IMR-90 (cell line): ENCODE measurements at regions not wholly inside any gene's neighbourhood (a gene's known extent, or its start where the extent isn't known, plus 50 kb on each side); places are given as distances from the start of the nearest gene placed in this dataset.

ENCODE experiments used
- ATAC-seq: fragments of 200-7000 bp; cut with Tn5 transposase; 2 replicates; pipeline ENCODE4 v1.9.1; 2020; ENCODE audit warnings: low read depth, mild to moderate bottlenecking, moderate library complexity
- BruUV-seq: library from RNA; stranded (reverse); fragments of 400-500 nt; replicated peaks from 2 replicates; lab custom pipeline; 2021; lab: Mats Ljungman, UMichigan
- CTCF ChIA-PET: fragments of 300-600 bp; formaldehyde crosslinking; extraction: SDS; loops from one replicate; lab custom pipeline; 2021; ENCODE audit warnings: antibody characterized with exemption; lab: Yijun Ruan, JAX
- POLR2A ChIA-PET: fragments of 300-600 bp; sonication (Branson Sonifier 250); formaldehyde crosslinking; loops from one replicate; lab custom pipeline; 2022; ENCODE audit warnings: antibody characterized with exemption; ENCODE audit not compliant: unreplicated experiment; lab: Charles Lee
- DNase-seq: peaks from one replicate; pipeline ENCODE4 v3.0.0; 2013
- H2AFZ ChIP-seq: replicated peaks from 2 replicates; pipeline ENCODE3; 2013; ENCODE audit warnings: low read length, mild to moderate bottlenecking; ENCODE audit not compliant: poor library complexity
- H2AK5ac ChIP-seq: 2 replicates; pipeline ENCODE4 v1.6.1; 2013; ENCODE audit warnings: low read depth, low read length, inconsistent platforms
- H2AK9ac ChIP-seq: replicated peaks from 2 replicates; pipeline ENCODE3; 2013; ENCODE audit warnings: mild to moderate bottlenecking, low read depth, low read length, moderate library complexity; ENCODE audit not compliant: poor library complexity
- H2BK120ac ChIP-seq: 2 replicates; pipeline ENCODE4 v1.6.1; 2013; ENCODE audit warnings: low read depth, low read length, inconsistent platforms
- H2BK15ac ChIP-seq: 3 replicates; pipeline ENCODE4 v1.6.1; 2013; ENCODE audit warnings: low read depth, low read length, inconsistent platforms
- H2BK20ac ChIP-seq: 2 replicates; pipeline ENCODE4 v1.6.1; 2013; ENCODE audit warnings: low read depth, mild to moderate bottlenecking, inconsistent platforms, low read length, moderate library complexity
- H2BK5ac ChIP-seq: 2 replicates; pipeline ENCODE4 v1.6.1; 2013; ENCODE audit warnings: mild to moderate bottlenecking, low read depth, low read length, inconsistent platforms; ENCODE audit not compliant: poor library complexity, severe bottlenecking
- H3K14ac ChIP-seq: replicated peaks from 2 replicates; pipeline ENCODE4 v1.6.1; 2013; ENCODE audit warnings: low read depth, low read length, inconsistent platforms
- H3K18ac ChIP-seq: 2 replicates; pipeline ENCODE4 v1.6.1; 2013; ENCODE audit warnings: low read depth, low read length, control low read depth
- H3K23ac ChIP-seq: 2 replicates; pipeline ENCODE4 v1.6.1; 2013; ENCODE audit warnings: low read depth, low read length, inconsistent platforms
- H3K27ac ChIP-seq: 2 replicates; pipeline ENCODE4 v1.5.1; 2013; ENCODE audit warnings: mild to moderate bottlenecking, control low read depth, low read length; ENCODE audit not compliant: insufficient read depth
- H3K27me3 ChIP-seq: 2 replicates; pipeline ENCODE4 v1.6.1; 2013; ENCODE audit warnings: low read length; ENCODE audit not compliant: control insufficient read depth, insufficient read depth
- H3K36me3 ChIP-seq: 2 replicates; pipeline ENCODE4 v1.6.1; 2013; ENCODE audit warnings: low read length, mixed read lengths; ENCODE audit not compliant: control insufficient read depth, insufficient read depth
- H3K4ac ChIP-seq: 2 replicates; pipeline ENCODE4 v1.6.1; 2013; ENCODE audit warnings: low read depth, low read length, inconsistent platforms
- H3K4me1 ChIP-seq: 2 replicates; pipeline ENCODE4 v1.6.1; 2013; ENCODE audit warnings: low read length, mixed read lengths; ENCODE audit not compliant: control insufficient read depth, insufficient read depth
- H3K4me2 ChIP-seq: 2 replicates; pipeline ENCODE4 v1.6.1; 2013; ENCODE audit warnings: low read depth, mild to moderate bottlenecking, control low read depth, low read length, moderate library complexity
- H3K4me3 ChIP-seq: 2 replicates; pipeline ENCODE4 v1.5.1; 2013; ENCODE audit warnings: low read depth, mild to moderate bottlenecking, control low read depth, low read length, moderate library complexity; ENCODE audit not compliant: insufficient read depth
- H3K56ac ChIP-seq: 2 replicates; pipeline ENCODE4 v1.6.1; 2013; ENCODE audit warnings: low read length, inconsistent platforms; ENCODE audit not compliant: insufficient read depth; ENCODE audit errors: extremely low read depth
- H3K79me1 ChIP-seq, 2 experiments: 2 replicates each; pipeline ENCODE4 v1.6.1; 2013; ENCODE audit warnings: low read length in 2 of 2, inconsistent platforms in 1 of 2, low read depth in 1 of 2
- H3K9ac ChIP-seq: 2 replicates; pipeline ENCODE4 v1.6.1; 2013; ENCODE audit warnings: low read depth, low read length, control low read depth
- H3K9me1 ChIP-seq: 2 replicates; pipeline ENCODE4 v1.6.1; 2013; ENCODE audit warnings: low read length, inconsistent platforms; ENCODE audit not compliant: insufficient read depth
- H3K9me3 ChIP-seq: 2 replicates; pipeline ENCODE4 v1.6.1; 2013; ENCODE audit warnings: low read length; ENCODE audit not compliant: control insufficient read depth, insufficient read depth
- H4K20me1 ChIP-seq: 2 replicates; pipeline ENCODE4 v1.6.1; 2013; ENCODE audit warnings: low read length, inconsistent platforms; ENCODE audit not compliant: insufficient read depth
- H4K5ac ChIP-seq: 2 replicates; pipeline ENCODE4 v1.6.1; 2013; ENCODE audit warnings: mild to moderate bottlenecking, low read depth, low read length, control low read depth
- H4K8ac ChIP-seq, 2 experiments: 2 replicates each; pipeline ENCODE4 v1.6.1; 2013; ENCODE audit warnings: low read depth in 2 of 2, low read length in 2 of 2, control low read depth in 1 of 2, inconsistent platforms in 1 of 2
- H4K91ac ChIP-seq: 2 replicates; pipeline ENCODE4 v1.6.1; 2013; ENCODE audit warnings: low read depth, low read length, inconsistent platforms; ENCODE audit not compliant: insufficient read depth
- BHLHE40 ChIP-seq: fragments of 150-350 bp; IDR thresholded peaks from 2 replicates; pipeline ENCODE4 v1.6.1; 2016; ENCODE audit warnings: mild to moderate bottlenecking, low read depth, low read length
- CEBPB ChIP-seq: IDR thresholded peaks from 2 replicates; pipeline ENCODE4 v1.6.1; 2012; ENCODE audit warnings: low read depth, low read length, improper control_type of control experiment
- CHD1 ChIP-seq: IDR thresholded peaks from 2 replicates; pipeline ENCODE4 v1.6.1; 2012; ENCODE audit warnings: low read depth, low read length, improper control_type of control experiment
- MAFK ChIP-seq: IDR thresholded peaks from 2 replicates; pipeline ENCODE4 v1.6.1; 2012; ENCODE audit warnings: low read depth, low read length, improper control_type of control experiment
- MAZ ChIP-seq: IDR thresholded peaks from 2 replicates; pipeline ENCODE4 v1.6.1; 2012; ENCODE audit warnings: low read depth, mild to moderate bottlenecking, low read length, improper control_type of control experiment, moderate library complexity, borderline replicate concordance
- MXI1 ChIP-seq: IDR thresholded peaks from 2 replicates; pipeline ENCODE4 v1.6.1; 2012; ENCODE audit warnings: low read depth, mild to moderate bottlenecking, low read length, moderate library complexity, borderline replicate concordance
- POLR2A ChIP-seq: IDR thresholded peaks from 2 replicates; pipeline ENCODE4 v1.6.1; 2012; ENCODE audit warnings: mild to moderate bottlenecking, low read depth, low read length
- RAD21 ChIP-seq: IDR thresholded peaks from 2 replicates; pipeline ENCODE4 v1.6.1; 2012; ENCODE audit warnings: low read length, improper control_type of control experiment
- RCOR1 ChIP-seq: IDR thresholded peaks from 2 replicates; pipeline ENCODE4 v1.6.1; 2012; ENCODE audit warnings: mild to moderate bottlenecking, low read length, improper control_type of control experiment; ENCODE audit not compliant: insufficient replicate concordance
- RFX5 ChIP-seq: IDR thresholded peaks from 2 replicates; pipeline ENCODE4 v1.8.0; 2012; ENCODE audit warnings: low read depth, mild to moderate bottlenecking, low read length, moderate library complexity
- WGBS, 2 experiments: methylation state at CpG; one replicate each; pipeline versions ENCODE4 v1.1.5 to v1.1.7; 2013; ENCODE audit warnings: missing lambda C conversion rate in 2 of 2; ENCODE audit not compliant: insufficient read length in 1 of 2; ENCODE audit errors: extremely low coverage in 2 of 2; 5-methylcytosine and 5-hydroxymethylcytosine counted together
- dilution Hi-C: fragments of 300-500 bp; cut with HindIII; formaldehyde crosslinking; loops from one replicate; pipeline ENCODE4 v1.14.3; 2018; ENCODE audit warnings: low sequenced_read_pairs; ENCODE audit not compliant: unreplicated experiment
- in situ Hi-C: fragments of 300-500 bp; cut with MboI; formaldehyde crosslinking; loops from 3 replicates; pipeline ENCODE4 v1.14.3; 2019; ENCODE audit warnings: low sequenced_read_pairs, inconsistent platforms, mixed read lengths
- intact Hi-C: fragments of 100-400 bp; cut with micrococcal nuclease; formaldehyde crosslinking; loops from 2 replicates; pipeline ENCODE4 v1.10.0; 2022
- TF ChIP-seq, protein P1 (sequence below): fragments of 150-350 bp; IDR thresholded peaks from 2 replicates; pipeline ENCODE4 v1.6.1; 2017; ENCODE audit warnings: mild to moderate bottlenecking, antibody characterized with exemption, low read length, low read depth
- TF ChIP-seq, protein P2 (sequence below): conservative IDR thresholded peaks from 2 replicates; pipeline ENCODE4 v1.5.1; 2012; ENCODE audit warnings: mild to moderate bottlenecking, low read depth, low read length, improper control_type of control experiment

DNA sequence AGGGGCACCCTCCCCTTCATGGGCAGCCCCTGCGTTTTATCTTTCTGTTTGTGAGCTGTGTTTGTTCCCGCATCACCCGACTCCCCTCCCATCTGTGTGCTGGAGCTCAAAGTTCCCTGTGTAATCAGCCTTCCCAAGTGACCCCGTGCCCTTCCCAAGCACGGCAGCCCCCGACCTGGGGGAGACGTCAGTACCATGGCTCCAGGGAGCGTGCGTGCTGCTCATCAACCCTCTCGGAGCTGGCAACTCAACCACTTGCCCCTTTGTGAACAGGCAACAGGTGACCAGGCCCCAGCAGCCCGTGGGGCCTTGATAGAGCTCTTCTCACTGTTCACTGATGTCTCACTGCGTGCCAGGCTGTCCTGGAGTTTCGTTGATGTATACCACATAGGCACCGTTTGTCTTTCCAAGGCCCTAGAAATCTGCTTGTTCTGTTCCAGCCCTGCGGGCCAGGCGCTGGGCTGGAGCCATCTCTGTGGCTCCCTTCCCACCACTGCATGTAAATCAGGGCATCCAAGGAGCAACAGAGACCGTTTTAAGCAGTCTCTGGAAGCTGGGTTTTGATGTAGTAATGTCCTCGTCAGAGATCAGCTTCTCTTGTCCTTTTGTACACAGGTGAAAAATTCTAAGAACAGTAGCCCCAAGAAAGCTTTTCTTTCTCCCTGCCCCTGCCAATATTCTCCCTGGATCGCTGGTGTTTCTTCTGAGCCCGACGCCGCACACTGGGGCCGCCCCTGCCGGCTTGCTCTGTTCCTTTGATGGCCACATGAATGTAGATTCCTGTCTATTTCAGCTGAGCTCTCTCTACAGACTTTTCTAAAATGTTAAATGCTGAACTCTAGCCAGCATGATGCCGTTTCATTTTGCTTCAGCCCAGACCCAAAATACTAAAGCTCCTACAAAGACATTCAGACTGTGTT lies 107.0 kb upstream of the PTPRM start (continued):
- TF ChIP-seq, protein P1, sequence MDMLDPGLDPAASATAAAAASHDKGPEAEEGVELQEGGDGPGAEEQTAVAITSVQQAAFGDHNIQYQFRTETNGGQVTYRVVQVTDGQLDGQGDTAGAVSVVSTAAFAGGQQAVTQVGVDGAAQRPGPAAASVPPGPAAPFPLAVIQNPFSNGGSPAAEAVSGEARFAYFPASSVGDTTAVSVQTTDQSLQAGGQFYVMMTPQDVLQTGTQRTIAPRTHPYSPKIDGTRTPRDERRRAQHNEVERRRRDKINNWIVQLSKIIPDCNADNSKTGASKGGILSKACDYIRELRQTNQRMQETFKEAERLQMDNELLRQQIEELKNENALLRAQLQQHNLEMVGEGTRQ: no peak
- no peak for TF ChIP-seq BHLHE40

DNA sequence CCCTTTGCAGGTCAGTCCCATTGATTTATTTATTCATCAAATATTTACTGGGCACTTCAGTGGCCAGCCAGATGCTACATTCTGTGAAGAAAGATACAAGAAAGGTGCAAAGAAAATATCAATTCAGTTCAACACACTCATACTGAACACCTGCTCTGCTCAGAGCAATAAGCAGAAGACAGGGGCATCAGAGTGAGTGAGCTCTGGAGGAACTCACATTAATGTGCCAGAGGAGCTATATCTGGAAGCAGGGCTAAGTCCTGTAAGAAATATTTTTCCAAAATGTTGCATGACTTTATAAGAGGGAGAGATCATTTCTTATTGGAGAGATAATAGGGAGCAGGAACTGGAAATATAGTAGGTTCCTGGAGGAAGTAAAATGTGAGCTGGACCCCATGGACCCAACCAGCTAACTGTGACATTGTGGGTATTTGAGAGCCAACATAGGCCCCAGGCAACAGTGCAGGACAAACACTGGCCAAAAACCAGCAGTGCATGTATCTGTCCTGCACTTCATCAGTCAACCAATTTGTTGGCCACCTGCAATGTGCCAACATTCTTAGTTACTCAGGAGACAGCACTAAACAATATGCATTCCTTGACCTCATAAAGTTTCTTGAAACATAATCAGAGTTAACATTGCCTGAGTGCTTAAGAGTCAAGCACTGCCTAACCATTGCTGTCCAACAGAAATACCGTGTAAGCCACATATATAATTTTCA lies 102.7 kb upstream of the PTPRM start:
- Histone ChIP-seq H3K4me2 (no peak overlapping the region), H3K9me3 (no peaks in the 10 kb centered on the region), H4K5ac (no peak overlapping the region), H2BK15ac (no peak overlapping the region), H2BK20ac (no peak overlapping the region), H2BK5ac (no peak overlapping the region), H3K23ac (no peak overlapping the region), H3K56ac (no peak overlapping the region), H3K36me3 (no peaks in the 10 kb centered on the region), H2AFZ (no peak overlapping the region), H2BK120ac (no peak overlapping the region), H2AK5ac (no peak overlapping the region), H3K27me3 (peaks cover 14% of the 10 kb centered on the region), H3K4ac (no peak overlapping the region), H2AK9ac (no peak overlapping the region), H3K4me3 (no peak overlapping the region), H3K27ac (no peak overlapping the region), H4K91ac (no peak overlapping the region), H3K9me1 (no peaks in the 10 kb centered on the region; the same call in 1 of the 2 replicates), H4K8ac (no peak overlapping the region), H3K79me1 (no peaks in the 10 kb centered on the region), H3K4me1 (no peaks in the 10 kb centered on the region), H3K9ac (no peak overlapping the region), H3K14ac (no peak overlapping the region), H4K20me1 (no peaks in the 10 kb centered on the region), H3K18ac (no peak overlapping the region)
- dilution Hi-C loops: no loop called here
- ATAC-seq (no peak), DNase-seq (no peak)
- ChIA-PET POLR2A (no interaction called here), CTCF (no interaction called here)
- intact Hi-C loops: no loop called here
- in situ Hi-C loops: no loop called here
- WGBS, 2 experiments: no CpG with 5 or more reads among the region's 1 CpG
- BruUV-seq: no TSS peak
- no peak for TF ChIP-seq CHD1
- TF ChIP-seq POLR2A: no peak
- TF ChIP-seq, protein P2, sequence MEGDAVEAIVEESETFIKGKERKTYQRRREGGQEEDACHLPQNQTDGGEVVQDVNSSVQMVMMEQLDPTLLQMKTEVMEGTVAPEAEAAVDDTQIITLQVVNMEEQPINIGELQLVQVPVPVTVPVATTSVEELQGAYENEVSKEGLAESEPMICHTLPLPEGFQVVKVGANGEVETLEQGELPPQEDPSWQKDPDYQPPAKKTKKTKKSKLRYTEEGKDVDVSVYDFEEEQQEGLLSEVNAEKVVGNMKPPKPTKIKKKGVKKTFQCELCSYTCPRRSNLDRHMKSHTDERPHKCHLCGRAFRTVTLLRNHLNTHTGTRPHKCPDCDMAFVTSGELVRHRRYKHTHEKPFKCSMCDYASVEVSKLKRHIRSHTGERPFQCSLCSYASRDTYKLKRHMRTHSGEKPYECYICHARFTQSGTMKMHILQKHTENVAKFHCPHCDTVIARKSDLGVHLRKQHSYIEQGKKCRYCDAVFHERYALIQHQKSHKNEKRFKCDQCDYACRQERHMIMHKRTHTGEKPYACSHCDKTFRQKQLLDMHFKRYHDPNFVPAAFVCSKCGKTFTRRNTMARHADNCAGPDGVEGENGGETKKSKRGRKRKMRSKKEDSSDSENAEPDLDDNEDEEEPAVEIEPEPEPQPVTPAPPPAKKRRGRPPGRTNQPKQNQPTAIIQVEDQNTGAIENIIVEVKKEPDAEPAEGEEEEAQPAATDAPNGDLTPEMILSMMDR: no peak
- TF ChIP-seq CEBPB: no peak
- TF ChIP-seq RCOR1: no peak
- no peak for TF ChIP-seq MAFK
- TF ChIP-seq MXI1: no peak
- no peak for TF ChIP-seq MAZ
- TF ChIP-seq RFX5: no peak
- TF ChIP-seq, protein P1: no peak
- TF ChIP-seq RAD21: no peak
